Astrocyte of the cerebellum (primary cell): ENCODE measurements at regions not wholly inside any gene's neighbourhood (a gene's known extent, or its start where the extent isn't known, plus 50 kb on each side); places are given as distances from the start of the nearest gene placed in this dataset.
"Not testable (repeated sequence)": the region's sequence is repeated elsewhere in the genome, so short reads cannot be mapped to it uniquely, and the experiment has no call there.

Experiments used
- DNase-seq: peaks from one replicate; pipeline ENCODE4 v3.0.0-alpha.2; 2011; ENCODE audit warnings: low read depth
- H3K4me3 ChIP-seq: 2 replicates; pipeline ENCODE4 v1.5.1; 2011; ENCODE audit warnings: mild to moderate bottlenecking, low read depth, low read length, moderate library complexity
- in situ Hi-C: cut with HindIII; loops from 2 replicates; pipeline ENCODE4 v1.10.0; 2017; ENCODE audit warnings: low sequenced_read_pairs
- TF ChIP-seq, protein P1 (sequence below): IDR thresholded peaks from 2 replicates; pipeline ENCODE4 v1.5.1; 2012; ENCODE audit warnings: low read length, low read depth, moderate library complexity, mild to moderate bottlenecking; ENCODE audit errors: missing control alignments

DNA sequence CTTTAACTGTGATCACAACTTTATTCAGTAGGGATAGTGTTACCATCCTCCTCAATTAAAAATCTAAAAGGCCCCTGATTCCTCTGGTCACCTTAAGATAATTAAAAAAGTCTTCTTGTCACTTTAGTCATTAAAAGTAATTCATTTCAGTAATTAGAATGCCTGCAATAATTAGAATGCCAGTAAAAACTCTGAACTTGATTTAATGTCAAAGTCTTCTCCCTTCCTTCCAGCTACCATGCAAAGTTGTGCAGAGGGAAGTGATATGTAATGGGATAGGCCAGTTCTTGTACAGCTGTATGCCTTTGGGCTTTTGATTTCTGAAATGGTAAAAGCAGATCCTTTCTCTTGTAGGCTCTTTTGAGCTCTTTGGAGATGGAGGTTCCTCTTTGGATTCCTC lies 417.2 kb downstream of the ADAM29 start:
- in situ Hi-C loops = no loop called here
- DNase-seq = no peak
- TF ChIP-seq, protein P1, sequence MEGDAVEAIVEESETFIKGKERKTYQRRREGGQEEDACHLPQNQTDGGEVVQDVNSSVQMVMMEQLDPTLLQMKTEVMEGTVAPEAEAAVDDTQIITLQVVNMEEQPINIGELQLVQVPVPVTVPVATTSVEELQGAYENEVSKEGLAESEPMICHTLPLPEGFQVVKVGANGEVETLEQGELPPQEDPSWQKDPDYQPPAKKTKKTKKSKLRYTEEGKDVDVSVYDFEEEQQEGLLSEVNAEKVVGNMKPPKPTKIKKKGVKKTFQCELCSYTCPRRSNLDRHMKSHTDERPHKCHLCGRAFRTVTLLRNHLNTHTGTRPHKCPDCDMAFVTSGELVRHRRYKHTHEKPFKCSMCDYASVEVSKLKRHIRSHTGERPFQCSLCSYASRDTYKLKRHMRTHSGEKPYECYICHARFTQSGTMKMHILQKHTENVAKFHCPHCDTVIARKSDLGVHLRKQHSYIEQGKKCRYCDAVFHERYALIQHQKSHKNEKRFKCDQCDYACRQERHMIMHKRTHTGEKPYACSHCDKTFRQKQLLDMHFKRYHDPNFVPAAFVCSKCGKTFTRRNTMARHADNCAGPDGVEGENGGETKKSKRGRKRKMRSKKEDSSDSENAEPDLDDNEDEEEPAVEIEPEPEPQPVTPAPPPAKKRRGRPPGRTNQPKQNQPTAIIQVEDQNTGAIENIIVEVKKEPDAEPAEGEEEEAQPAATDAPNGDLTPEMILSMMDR = no peak
- H3K4me3 ChIP-seq = no peak overlapping the region

DNA sequence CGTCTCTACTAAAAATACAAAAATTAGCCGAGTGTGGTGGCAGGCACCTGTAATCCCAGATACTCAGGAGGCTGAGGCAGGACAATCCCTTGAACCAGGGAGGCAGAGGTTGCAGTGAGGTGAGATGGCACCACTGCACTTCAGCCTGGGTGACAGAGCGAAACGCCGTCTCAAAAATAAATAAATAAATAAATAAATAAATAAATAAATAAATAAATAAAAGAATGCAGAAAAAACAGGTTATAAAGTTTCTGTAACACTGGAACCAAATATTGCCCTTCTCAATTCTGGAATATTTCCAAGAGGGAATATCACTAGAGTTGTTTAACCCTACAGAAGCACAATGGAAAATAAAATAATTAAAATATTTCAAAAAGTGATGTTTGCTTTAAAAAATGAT lies 418.4 kb downstream of the ADAM29 start:
- DNase-seq, H3K4me3 ChIP-seq, in situ Hi-C loops: not testable (repeated sequence)

DNA sequence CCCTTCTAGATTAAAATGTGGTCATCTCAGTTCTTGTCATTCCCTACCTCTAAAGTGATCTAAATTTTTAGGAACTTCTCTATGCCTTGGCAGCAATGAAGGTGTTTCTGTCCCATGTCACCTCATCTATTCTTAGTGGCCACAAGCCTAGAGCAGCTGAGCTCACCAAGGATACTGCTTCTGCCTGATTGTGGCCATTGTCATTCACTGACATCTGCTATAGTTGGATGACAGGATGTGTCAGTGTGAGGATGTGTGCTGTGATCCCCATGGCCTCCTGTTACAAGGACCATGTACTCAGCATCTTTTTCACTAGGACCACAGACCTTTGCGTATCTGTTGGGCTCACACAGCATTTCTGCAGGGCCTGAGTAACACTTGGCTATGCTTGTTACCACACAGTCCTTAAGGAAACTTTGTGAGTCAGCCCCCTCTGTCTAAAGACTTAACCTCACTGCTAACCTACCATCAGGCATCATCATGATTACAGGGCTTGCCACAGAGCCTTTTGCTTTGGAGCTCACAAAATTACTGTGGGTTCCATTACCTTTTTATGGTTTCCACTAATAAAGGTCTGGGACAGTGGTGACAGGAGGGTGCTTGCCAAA lies 421.0 kb downstream of the ADAM29 start:
- in situ Hi-C loops = no loop called here
- TF ChIP-seq, protein P1 = no peak
- DNase-seq = no peak
- no peak overlapping the region for H3K4me3 ChIP-seq

DNA sequence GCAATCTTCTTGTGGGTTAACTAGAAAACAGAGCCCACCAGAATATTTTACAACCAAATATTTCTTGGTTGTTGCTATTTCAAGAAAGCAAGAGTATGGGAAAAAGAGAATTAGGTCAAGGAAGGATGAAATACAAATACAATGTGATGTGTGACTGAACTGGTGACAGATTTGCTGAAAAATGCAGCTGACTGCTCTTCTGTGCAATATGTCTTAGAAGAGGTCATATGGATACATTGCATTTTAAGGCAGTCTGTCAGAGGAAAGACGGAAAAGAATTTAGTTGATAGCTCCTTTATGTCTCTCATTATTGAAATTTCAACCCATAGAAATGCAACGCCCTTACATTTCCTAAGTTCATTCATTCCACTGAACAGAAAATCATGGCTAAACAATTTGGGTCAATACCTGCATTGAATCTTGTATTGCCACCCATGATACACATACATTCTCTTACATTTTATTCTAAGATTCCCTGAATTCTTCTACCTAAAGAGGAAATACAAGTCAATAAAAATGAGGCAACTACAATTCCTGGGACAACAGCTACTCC lies 423.1 kb downstream of the ADAM29 start:
- no peak for DNase-seq
- in situ Hi-C loops = no loop called here
- TF ChIP-seq, protein P1 = no peak
- no peak overlapping the region for H3K4me3 ChIP-seq

DNA sequence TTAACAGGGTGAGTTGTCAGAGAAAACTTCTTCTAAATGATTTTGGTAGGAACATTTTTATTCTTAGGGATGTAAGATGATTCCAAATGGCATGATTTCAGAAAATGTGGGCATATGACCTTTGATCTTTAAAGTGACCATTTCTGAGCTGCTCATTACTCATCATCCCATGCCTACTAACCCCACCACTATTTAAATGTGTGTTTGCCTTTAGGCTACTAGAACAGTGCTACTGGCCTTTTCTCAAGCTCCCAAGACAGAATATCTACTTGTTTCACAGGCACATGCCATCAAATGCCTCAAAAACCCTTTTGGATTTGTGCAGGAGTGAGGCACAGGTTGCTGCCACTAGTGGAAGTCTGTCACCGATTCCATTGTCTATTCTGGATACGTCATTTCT lies 428.2 kb downstream of the ADAM29 start:
- DNase-seq = no peak
- TF ChIP-seq, protein P1 = no peak
- in situ Hi-C loops = no loop called here
- H3K4me3 ChIP-seq = no peak overlapping the region

DNA sequence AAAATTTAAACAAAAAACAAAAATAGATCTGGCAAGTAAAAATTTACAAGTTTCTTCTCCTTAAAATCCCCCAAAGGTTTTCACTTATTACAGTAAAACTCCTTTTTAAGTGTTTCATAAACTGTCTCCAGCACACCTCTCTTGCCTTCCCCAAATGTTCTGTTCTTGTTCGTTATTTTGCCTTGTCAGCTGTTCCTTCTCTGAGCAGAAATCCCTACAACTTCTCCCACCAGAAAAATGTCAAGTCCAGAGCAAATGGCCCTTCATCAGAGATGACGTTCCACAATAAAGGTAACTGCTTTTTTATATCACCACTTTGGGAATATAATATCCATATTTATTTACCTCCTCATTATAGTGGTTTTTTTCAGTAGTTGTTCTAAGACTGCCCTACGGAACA lies 432.1 kb downstream of the ADAM29 start:
- TF ChIP-seq, protein P1 = no peak
- in situ Hi-C loops = no loop called here
- DNase-seq = no peak

DNA sequence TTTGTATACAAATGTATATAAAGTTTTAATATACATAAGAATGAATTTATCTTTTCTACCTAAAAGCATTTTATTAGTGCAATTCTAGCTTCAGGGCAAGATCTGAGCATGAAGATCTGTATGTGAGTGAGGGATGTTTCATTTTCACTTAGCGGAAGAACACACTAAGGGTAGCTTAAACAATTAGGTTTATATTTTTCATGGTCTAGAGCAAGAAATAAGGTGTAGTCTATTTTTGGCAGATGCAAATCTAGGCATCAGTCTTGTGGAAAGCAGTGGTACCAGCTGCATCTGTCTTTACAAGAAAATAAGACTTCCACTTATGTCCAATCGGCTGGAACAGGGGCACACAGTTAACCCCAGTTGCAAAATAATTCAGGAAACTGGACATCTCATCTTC lies 433.3 kb downstream of the ADAM29 start:
- no peak for DNase-seq
- in situ Hi-C loops = no loop called here
- H3K4me3 ChIP-seq = no peak overlapping the region
- TF ChIP-seq, protein P1 = no peak

More for the DNA sequence above, 432.1 kb downstream of the ADAM29 start:
- no peak overlapping the region for H3K4me3 ChIP-seq
